CMK (cell line): ENCODE measurements at regions not wholly inside any gene's neighbourhood (a gene's known extent, or its start where the extent isn't known, plus 50 kb on each side); places are given as distances from the start of the nearest gene placed in this dataset.
"Not testable (repeated sequence)": the region's sequence is repeated elsewhere in the genome, so short reads cannot be mapped to it uniquely, and the experiment has no call there.

Experiments
- DNase-seq: peaks from one replicate; pipeline ENCODE4 v3.0.0-alpha.2; 2010; ENCODE audit warnings: low read depth

DNA sequence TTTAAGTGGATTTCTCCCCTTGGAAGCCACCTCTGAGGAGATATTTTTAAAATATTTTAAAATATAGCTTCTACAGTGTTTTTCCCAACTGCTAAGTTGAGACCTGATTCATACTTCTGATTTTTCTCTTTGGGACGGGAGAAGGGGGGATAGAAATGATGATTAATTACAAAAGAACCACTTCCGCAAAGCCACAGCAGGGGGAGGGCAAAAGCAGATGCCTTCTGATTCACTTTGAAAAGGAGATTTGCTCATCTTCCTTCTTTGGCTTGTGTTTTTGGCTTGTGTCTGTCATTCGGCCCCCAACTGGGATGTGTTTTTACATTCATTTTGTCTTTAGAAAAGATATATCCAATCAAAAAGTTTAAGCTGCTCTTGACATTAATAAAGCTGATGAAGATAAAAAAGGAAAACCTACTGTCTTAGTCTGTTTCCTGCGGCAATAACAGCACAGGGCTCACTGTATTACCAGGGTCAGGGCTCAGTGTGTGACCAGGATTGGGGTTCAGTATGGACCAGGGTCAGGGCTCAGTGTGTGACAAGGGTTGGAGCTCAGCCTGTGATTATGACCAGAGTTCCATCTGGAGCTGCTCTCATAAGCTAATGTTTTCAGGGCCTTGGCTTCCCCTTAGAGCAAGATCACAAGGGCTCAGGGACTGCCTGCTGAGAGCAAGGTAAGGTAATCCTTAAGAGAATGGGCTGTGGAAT lies 223.2 kb downstream of the MTHFS start:
- DNase-seq = no peak

DNA sequence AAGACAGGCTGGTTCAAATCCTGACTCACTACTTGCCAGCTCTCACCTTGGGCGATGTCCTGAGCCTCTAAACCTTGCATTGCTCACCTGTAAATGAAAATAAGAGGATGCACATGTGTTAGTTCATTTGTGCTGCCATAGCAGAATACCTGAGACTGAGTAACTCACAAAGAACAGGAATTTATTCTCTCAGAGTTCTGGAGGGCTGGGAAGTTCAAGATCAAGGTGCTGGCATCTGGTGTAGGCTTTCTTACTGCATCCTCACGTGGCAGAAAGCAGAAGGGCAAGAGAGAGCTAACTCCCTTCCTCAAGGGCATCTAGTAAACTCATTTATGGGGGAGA lies 222.7 kb downstream of the MTHFS start:
- no peak for DNase-seq

DNA sequence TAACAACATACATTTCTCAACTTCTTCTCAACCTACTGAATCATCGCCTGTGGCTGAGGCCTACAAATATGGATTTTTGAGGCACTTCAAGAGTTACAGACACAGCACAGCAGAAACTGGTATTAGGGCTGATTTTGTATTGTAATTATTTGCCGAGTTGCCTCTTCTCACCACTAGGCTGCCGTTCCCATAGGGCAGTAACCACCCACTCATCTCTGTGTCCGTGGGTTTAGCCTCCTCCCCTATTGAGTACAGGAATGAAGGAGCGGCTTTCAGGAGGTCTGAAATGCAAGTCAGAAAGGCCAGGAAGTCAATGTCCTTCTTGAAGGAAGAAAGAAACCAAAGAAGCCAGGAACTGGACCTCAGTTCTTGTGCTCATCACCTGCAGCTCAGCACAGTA lies 220.8 kb downstream of the MTHFS start:
- no peak for DNase-seq

DNA sequence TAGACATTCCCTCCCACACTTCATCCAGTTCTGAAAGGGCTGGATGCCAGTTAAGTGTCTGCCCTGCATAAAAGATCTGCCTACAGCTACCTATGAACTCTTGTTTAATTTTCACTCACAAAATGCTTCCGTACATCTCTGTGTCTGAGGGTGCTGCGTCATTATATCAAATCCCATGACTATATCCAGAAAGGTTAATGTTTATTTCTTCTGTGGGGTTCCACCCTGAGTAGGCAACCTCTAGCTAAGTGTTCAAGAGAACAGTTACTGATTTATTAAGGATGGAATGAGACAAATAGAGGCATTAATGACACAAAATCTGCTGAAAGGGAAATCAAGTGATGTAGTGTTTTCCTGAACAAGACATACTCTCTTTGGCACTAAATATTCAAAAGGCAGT lies 220.2 kb downstream of the MTHFS start:
- no peak for DNase-seq

DNA sequence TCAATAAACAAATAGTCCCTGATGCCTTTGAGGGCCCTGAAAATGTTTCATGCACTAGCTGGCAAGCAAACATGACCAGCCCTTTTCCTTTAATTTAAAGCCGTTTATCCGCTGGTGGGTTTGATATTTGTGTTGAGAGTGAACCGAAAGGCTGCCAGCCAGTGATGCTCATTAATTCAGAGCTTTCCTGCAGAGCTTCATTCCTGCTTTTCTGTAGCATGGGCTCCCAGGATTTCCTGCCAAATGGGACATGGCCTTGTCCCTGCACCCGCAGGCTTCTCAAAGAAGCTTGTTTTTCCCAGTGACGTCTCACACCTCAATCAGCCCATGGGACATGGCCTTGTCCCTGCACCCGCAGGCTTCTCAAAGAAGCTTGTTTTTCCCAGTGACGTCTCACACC lies 219.6 kb downstream of the MTHFS start:
- DNase-seq = no peak

DNA sequence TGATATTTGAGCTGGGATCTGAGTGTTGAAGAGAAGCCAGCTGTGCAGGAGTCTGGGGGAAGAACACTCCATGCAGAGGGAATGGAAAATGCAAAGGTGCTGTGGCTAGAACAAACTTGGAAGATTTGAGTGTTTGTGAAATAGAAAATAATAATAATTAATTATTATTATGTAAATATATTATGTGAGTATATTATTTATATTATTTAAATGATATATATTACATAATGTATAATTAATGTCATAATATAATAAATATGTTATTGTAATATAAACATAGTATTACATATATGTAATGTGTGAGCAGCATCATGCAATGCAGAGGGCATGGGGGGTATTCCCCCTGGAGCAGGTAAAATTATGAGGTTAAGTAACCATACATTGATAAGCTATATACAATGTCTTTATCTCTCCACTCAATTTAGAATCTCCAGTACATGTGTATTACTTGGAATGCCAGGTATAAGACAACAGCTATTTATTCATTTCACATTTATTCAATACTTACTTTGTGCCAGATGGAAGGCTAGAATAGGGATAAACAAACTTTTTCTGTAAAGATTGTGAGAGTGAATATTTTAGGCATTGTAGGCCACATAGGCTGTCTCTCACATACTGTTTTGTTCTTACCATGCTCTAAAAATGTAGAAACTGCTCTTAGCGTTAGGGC lies 218.6 kb downstream of the MTHFS start:
- DNase-seq = no peak

DNA sequence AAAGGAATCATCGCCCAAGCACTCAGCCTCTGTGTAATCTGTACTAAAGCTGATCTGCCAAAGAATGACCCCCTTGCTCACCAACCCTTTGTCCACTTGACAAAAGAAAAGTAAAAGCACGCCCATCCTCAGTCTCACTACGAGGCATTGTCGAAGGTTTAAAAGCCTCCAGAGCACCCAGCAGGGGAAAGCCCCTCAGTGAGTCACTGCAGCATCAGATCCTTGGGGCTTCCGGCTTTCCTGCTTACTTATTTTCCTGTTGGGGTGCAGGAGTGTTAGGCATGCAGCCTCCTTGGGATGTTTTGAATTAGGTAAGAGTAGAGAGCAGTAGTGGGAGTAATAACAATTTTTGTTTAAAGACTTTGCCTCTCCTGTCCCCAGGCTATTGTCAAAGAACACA lies 216.1 kb downstream of the MTHFS start:
- no peak for DNase-seq

DNA sequence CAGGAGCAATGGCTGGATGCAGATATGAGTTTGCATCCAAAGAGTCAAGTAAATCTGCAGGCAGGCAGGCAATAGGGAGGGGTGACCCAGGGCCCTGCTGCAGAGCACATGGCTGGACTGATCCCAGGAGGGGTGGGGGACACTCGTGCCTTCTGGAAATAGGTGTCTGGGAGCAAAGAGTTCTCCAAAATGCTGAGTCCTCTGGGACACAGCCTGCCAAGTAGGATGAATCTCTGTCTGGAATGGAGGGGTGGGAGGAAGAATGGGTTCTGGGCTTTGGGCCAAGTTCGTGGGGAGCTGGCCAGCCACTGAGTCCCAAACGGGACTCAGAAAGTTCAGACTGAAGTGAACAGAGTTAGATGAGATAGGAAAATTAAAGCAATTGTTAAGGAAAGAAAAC lies 214.5 kb downstream of the MTHFS start:
- DNase-seq = no peak

DNA sequence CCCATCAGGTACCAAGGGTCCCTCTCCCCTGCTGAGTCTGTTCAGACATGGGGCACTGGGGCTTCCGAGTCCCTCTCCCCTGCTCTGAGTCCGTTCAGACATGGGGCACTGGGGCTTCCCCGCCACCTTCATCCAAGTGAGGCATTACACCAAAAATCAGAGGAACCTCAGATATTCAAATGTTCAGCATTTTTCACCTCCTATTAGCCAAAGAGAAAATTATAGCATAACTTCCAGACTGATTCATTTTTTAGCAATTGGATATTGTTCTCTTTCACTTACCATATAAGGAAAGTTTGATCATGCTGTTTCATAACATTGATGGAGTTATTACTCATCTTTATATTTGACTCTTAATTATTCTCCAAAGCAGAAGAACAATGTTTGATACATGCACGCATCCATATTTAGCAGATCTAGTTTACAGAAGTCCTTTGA lies 213.9 kb downstream of the MTHFS start:
- DNase-seq = no peak

DNA sequence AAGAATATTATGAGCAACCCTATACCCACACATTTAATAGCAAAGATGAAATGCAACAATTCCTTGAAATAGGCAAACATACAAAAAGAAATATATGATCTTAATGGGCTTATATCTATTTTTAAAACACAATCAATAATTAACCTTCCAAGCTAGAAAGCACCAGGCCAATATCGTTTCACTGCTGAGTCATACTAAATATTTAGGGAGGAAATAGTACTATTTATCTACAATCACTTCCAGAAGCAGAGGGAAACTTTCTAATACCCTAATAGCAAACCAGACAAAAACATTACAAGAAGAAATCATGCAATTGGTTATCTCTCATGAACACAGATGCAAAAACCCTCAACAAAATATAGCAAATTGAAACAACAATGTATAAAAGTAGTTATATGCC lies 207.8 kb downstream of the MTHFS start:
- DNase-seq = no peak

DNA sequence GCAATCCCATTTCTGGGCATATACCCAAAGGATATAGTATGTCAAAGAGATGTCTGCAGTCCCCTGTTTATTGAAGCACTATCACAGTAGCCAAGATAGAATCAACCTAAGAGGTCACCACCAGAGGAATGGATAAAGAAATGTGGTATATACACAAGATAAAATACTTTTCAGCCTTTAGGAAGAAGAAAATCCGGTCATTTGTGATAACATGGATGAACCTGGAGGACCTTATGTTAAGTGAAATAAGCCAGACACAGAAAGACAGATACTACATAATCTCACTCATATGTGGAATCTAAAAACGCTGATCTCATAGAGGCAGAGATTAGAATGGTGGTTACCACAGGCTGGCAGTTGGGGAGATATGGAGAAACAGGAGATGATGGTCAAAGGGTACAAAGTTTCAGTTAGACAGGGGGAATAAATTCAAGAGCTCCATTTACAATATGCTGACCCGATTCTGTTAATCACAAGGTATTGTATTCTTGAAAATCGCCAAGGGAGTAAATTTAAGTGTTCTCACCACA lies 195.8 kb downstream of the MTHFS start:
- no peak for DNase-seq

DNA sequence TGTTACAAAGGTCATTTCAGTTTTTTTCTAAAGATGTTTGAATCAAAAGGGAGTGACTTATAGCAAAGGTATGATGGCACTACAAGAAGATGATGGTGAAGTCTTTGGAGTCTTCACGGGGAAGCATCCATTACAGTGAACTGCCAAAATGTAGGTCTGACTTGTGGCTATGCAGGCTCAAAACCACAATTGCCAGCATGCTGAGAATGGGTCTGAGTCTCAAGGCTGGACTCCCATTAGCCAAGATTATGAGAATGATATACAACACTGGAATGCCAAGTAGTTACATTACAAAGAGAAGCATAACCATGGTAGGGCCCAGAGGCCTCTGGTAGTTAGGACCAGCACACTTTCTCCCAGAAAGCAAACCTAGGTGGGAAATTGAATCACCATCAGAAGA lies 194.2 kb downstream of the MTHFS start:
- no peak for DNase-seq

DNA sequence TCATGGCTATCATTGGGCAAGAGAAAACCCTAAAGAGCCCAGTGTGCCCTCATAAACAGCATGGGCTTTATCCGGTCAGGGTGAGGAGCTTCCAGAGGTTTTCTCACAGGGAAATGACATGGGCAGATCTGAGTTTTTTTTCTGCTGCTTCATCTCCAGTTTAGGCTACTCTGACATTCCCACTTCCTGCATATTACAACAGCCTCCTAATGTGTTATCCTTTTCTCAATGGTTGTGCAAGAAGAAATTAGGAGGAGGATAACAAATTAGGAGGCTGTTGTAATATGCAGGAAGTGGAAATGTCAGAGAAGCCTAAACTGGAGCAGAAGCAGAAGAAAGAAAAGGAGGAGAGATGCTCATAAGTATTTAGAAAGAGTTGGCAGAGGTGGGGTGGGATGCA lies 175.6 kb downstream of the MTHFS start:
- no peak for DNase-seq

DNA sequence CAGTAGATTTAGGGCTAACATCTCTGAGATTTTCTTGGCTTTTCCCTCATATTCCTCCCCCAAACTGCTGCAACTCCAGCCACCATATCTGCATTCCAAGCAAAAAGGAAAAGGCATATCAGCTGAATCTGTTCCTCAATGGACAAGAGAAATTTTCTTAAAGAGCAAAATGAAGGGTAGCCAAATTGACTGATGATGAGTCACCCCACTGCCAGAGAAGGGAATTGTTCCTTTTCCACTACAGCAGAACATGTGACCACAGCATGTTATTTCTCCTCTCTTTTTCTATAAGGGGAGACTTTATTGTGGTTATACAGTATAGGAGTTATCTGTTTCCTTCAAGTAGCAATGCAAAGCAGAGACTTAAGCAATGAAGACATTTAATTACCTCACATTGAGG lies 172.5 kb downstream of the MTHFS start:
- DNase-seq = no peak

DNA sequence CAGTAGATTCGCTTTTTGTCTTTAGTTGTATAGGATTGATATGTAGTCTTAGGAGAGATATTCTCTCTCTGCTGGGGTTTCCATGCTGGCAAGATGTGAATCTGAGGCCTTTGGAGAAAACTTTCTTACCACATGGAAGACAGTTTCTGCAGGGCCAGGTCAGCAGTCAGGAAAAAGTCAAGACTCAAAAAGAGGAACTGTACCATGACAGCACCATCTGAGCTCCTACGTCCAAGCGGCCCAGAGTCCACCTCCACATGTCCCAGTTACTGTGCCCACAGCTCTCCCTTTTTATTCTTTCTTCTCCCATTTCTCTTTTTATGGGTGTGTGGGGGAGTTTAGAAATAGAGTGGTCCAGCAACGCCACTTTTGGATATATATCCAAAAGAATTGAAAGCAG lies 172.0 kb downstream of the MTHFS start:
- no peak for DNase-seq

DNA sequence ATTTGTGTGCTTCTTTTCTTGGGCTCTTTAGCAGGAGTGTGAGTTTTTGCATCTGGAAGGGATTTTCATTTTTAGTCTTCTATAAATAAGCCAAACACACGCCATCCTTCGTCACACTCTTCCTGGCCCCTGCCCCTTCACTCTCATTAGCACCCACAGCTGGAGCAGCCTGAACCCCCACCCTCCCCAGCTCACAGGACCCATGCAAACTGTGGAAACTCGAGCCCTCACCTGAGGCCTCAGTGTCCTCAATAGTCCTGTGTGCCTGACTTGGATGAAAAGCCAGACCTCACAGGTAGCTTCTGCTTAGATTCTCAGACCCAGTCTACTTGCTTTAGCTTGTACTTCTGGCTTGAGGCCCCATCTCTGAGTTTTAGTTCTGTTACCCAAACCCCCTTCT lies 167.9 kb downstream of the MTHFS start:
- no peak for DNase-seq

DNA sequence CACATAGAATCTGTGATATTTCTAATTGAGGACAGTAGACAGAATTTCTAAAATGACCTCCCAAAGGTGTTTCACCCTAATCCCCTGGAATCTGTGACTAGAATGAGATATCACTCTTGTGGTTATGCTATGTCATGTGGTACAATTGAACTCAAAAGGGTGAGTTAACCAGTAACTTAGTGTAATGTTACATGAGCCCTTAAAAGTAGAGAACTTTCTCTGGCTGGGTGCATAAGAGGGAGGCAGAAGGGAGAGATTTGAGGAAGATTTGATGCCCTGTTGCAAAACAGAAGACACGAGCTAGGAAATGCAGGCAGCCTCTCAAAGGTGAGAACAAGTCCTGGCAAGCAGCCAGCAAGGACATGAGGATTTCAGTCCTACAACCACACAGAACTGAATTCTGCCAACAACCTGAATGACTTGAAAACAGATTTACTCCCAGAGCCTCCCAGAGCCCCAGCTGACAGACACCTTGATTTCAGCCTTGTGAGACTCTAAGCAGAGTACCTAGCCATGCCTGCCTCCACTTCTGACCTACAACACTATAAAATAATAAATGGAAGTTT lies 160.3 kb downstream of the MTHFS start:
- DNase-seq = no peak

DNA sequence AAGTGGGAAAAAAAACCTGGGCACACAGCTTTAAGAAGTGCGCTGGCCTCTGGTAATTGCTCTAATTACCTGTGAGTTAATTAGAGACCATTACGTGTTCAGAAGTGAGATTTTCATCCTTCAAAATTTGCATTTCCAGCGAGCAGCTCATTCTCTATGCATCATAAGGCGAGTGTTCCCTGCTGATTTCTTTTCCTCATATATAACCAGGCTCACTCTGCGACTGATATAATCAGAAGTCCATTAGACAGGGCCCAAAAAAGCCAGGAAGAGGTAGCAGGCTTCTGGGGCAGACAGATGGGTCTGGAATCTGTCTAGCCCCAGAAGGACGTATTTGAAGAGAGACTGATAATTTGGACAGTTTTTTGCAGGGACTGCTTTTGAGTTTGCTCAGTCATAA lies 158.7 kb downstream of the MTHFS start:
- DNase-seq = no peak

DNA sequence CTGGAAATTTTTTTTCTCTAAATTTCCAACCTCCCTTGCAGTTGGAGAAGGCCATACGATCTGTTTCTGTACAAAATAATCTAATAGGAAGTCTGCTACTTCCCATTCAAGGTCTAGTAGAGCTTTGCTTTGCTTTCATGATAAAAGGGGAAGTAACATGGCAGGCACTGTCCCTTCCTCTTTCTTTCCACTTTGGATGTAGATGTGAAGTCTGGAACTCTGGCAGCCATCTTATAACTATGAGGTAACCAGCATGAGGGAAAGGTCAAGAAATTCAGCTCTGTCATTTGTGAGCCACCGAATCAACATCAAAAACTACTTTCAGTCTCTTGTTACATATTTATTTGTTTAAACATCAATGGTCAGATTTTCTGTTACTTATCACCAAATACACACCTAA lies 156.3 kb downstream of the MTHFS start:
- no peak for DNase-seq

DNA sequence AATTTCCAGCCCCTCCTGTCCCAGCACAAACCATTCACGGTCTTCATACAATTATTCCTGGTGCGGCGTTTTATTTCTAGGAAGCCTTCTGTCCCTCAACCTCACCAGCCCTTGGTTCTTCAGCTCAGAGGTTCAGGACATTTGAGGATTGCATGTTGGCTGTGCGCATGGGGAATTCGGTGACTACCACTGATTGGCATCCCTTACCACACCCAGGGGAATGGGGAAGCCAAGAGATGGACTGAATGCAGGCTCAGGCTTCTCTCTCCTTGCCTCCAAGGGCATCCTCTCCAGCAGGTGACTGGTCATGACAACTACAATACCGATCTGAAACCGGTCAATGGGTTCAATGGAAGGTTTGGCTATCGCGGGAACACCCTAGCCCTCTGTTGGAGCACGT lies 153.8 kb downstream of the MTHFS start:
- no peak for DNase-seq

DNA sequence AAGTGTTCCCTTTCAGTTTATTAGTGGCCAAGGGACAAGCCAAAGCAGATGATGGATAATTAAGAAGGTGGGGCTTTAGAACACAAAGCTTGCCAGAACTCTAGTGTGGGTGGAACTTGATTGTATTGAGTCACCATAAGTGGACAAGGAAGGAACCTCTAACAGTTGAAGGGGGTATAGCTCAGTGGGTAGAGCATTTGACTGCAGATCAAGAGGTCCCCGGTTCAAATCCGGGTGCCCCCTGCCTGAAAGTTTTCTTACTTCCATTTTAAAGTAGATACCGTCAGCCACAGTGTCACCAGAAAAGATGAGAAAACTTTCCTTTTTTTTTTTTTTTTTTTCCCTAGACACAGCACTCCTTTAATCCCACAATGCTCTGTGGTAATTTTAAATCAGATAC lies 152.3 kb downstream of the MTHFS start:
- DNase-seq = not testable (repeated sequence)

DNA sequence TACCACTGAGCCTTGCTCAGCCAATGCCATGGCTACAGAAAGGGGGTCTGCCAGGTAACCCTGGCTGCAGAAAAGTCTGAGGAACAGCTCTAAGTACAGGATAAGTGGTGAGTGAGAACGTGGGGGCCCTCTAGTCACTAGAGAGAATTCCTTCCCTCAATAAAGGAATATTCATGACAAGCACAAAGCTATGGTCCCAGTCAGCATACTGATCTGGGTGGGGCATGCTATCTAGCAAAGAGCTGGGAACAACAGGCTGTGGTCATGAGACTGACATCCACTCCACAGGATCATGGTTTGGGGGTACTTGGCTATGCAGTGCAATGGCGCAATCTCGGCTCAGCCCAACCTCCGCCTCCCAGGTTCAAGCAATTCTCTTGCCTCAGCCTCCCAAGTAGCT lies 140.4 kb downstream of the MTHFS start:
- DNase-seq = no peak

DNA sequence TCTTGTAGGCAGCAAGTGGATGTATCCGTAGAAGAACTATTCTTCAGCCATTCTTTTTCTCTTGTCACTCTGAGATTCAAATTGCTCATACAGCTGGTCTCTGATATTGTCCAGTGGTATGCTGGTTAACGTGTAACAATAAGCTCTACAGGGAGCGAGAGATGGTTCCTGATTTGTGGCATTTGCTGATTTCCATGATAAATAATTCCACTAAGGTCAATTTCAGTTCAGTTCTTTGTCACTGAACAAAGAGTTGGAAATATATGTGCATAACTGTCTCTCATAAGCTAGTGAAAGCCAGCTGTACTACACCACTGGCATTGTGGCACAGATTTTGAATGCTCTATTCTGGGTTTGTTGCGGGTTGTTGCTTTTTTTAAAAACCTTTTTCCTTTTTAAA lies 131.7 kb downstream of the MTHFS start:
- DNase-seq = no peak

DNA sequence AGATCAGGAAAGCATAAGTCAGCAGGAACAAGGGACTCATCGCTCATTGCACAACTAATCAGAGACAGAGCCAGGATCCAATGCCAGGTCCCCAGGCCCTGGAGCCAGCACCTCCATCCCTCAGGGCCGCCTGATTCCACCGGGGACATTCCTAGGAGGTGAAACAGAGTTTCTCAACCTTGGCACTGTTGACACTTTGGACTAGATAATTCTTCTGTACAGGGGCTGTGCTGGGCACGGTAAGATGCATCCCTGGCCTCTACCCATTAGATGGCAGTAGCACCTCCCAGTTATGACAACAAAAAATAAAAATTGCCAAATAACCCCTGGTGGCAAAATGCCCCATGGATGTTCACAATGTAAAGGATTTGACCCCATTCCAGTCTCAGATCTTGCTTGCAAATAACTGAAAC lies 127.7 kb downstream of the MTHFS start:
- DNase-seq = no peak
